Endothelial cell (in vitro differentiated cells): ENCODE measurements at regions not wholly inside any gene's neighbourhood (a gene's known extent, or its start where the extent isn't known, plus 50 kb on each side); places are given as distances from the start of the nearest gene placed in this dataset.

Source experiments
- DNase-seq: peaks from one replicate; pipeline ENCODE4 v3.0.0; 2021; ENCODE audit warnings: low spot score
- H3K27ac Mint-ChIP-seq: one replicate; pipeline ENCODE4 v1.8.0; 2021; ENCODE audit warnings: mixed read lengths, inconsistent platforms; ENCODE audit not compliant: unreplicated experiment
- H3K27me3 Mint-ChIP-seq: one replicate; pipeline ENCODE4 v1.8.0; 2021; ENCODE audit warnings: mild to moderate bottlenecking, moderate library complexity, mixed read lengths, inconsistent platforms; ENCODE audit not compliant: unreplicated experiment
- H3K36me3 Mint-ChIP-seq: one replicate; pipeline ENCODE4 v1.8.0; 2021; ENCODE audit warnings: mild to moderate bottlenecking, low read depth, mixed read lengths, inconsistent platforms; ENCODE audit not compliant: unreplicated experiment
- H3K4me1 Mint-ChIP-seq: one replicate; pipeline ENCODE4 v1.8.0; 2021; ENCODE audit warnings: mild to moderate bottlenecking, mixed read lengths, inconsistent platforms; ENCODE audit not compliant: unreplicated experiment
- H3K4me3 Mint-ChIP-seq: one replicate; pipeline ENCODE4 v1.8.0; 2021; ENCODE audit warnings: mild to moderate bottlenecking, mixed read lengths, inconsistent platforms; ENCODE audit not compliant: unreplicated experiment
- H3K9me3 Mint-ChIP-seq: one replicate; pipeline ENCODE4 v1.8.0; 2021; ENCODE audit warnings: mixed read lengths, inconsistent platforms; ENCODE audit not compliant: unreplicated experiment
- TF ChIP-seq, protein P1 (sequence below): fragments of 200-600 bp; sonication (generic); IDR thresholded peaks from one replicate; pipeline ENCODE4 v1.5.0; 2021; ENCODE audit warnings: antibody characterized with exemption; ENCODE audit not compliant: unreplicated experiment

- H3K4me1 Mint-ChIP-seq = peaks cover 6% of the 10 kb centered on the region
- H3K27me3 Mint-ChIP-seq = no peaks in the 10 kb centered on the region
- H3K36me3 Mint-ChIP-seq = no peaks in the 10 kb centered on the region
- H3K4me3 Mint-ChIP-seq = no peak overlapping the region
- no peak overlapping the region for H3K27ac Mint-ChIP-seq
- H3K9me3 Mint-ChIP-seq = no peaks in the 10 kb centered on the region
- DNase-seq = no peak
- TF ChIP-seq, protein P1, sequence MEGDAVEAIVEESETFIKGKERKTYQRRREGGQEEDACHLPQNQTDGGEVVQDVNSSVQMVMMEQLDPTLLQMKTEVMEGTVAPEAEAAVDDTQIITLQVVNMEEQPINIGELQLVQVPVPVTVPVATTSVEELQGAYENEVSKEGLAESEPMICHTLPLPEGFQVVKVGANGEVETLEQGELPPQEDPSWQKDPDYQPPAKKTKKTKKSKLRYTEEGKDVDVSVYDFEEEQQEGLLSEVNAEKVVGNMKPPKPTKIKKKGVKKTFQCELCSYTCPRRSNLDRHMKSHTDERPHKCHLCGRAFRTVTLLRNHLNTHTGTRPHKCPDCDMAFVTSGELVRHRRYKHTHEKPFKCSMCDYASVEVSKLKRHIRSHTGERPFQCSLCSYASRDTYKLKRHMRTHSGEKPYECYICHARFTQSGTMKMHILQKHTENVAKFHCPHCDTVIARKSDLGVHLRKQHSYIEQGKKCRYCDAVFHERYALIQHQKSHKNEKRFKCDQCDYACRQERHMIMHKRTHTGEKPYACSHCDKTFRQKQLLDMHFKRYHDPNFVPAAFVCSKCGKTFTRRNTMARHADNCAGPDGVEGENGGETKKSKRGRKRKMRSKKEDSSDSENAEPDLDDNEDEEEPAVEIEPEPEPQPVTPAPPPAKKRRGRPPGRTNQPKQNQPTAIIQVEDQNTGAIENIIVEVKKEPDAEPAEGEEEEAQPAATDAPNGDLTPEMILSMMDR = no peak
Measured at GRCh38 chr9:26260238-26260637, 582.0 kb upstream of the TUSC1 start.

DNA sequence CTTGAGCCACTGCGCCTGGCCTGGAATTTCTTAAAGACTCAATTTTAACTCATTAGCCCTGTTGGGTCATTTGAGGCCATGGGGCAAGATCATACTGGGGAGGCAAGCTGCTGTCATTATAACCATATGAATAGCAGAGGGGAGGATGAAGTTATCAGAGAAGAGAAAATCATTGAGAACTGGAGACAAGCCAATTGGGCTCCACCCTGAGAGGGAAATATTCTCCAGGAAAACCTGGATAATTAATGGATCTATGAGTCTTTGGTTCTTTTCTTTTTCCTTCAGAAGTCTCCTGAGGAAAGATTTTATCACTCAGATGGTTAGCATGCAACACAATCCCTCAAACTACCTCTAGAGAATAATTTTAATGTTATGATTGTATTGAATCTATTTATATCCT, 569.6 kb upstream of the TUSC1 start:
- Mint-ChIP-seq H3K27ac (no peak overlapping the region), H3K27me3 (peaks cover 1% of the 10 kb centered on the region), H3K9me3 (no peaks in the 10 kb centered on the region), H3K36me3 (peaks cover 3% of the 10 kb centered on the region), H3K4me1 (no peaks in the 10 kb centered on the region), H3K4me3 (no peak overlapping the region)
- TF ChIP-seq, protein P1 = no peak
- DNase-seq = no peak

DNA sequence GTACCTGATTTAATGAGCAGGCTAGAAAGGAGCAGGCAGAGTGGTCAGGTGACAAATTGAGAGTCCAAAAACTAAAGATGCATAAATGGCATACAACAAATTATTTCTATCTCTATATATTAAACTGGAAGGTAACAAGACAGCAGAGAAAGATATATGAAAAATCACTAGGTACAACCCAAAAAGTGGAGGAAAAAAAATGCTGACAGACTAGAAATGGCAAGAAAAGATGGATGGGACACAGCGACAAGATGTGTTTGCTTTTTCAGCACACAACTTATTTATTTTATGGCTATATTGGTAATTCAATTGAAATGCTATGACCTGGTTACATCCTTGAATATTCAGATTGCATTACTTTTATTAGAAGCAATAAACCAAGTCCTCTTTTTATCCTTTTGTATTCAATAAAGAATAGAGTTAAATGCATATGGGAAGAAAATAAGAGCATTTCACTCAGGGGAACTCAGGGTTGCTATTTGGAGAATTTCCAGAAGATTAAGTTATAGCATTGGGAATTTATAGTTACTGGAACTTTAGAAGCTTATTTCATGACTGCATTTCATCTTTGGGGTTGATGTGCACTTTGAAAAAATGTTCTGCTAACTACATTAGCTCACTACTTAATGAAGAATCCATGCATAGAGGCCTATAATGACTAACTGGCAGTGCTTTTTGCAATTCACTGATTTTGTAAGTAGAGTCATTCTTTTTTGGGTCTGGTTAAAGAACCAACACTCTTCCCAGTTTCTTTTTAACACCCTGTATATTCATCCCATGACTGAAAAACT, 566.6 kb upstream of the TUSC1 start:
- TF ChIP-seq, protein P1 = no peak
- H3K27me3 Mint-ChIP-seq = peaks cover 1% of the 10 kb centered on the region
- peaks cover 3% of the 10 kb centered on the region for H3K36me3 Mint-ChIP-seq
- DNase-seq = no peak
- no peak overlapping the region for H3K4me3 Mint-ChIP-seq
- no peak overlapping the region for H3K27ac Mint-ChIP-seq
- no peaks in the 10 kb centered on the region for H3K4me1 Mint-ChIP-seq
- no peaks in the 10 kb centered on the region for H3K9me3 Mint-ChIP-seq

GRCh38 chr9:26243726-26244125, 565.5 kb upstream of the TUSC1 start:
- TF ChIP-seq, protein P1 = no peak
- H3K4me3 Mint-ChIP-seq = no peak overlapping the region
- no peaks in the 10 kb centered on the region for H3K36me3 Mint-ChIP-seq
- no peak for DNase-seq
- peaks cover under 1% of the 10 kb centered on the region for H3K27me3 Mint-ChIP-seq
- no peak overlapping the region for H3K27ac Mint-ChIP-seq
- H3K4me1 Mint-ChIP-seq = no peaks in the 10 kb centered on the region
- H3K9me3 Mint-ChIP-seq = no peaks in the 10 kb centered on the region

DNA sequence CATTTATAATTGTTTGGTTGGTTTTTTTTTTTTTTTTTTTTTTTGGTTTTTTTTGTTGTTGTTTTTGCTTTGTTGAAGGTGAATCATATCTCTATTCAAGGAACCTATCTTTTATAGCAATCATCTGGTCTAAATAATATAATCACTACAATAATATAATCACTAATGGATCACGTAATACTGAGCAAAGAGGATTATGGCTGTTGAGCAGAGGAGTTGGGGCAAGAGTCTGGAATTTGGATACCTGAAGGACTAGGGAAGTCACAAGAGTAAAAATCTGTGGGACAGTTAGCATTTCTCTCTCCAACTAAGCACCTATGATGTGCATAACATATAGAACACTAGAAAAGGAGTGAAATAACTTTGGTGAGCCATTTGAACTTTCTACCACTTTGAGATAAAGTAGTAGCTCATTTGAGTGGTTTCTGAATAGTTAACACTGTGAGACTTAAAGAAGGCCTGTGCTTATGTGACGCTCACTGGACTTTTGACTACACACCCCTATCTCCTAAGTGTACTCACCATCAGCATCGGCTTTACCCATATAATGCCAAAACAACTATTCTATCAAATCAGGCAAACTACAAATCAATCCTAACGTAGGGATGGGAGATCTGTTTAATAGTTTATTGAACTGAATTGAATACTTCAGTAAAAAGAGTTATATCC, 564.9 kb upstream of the TUSC1 start:
- no peak overlapping the region for H3K27ac Mint-ChIP-seq
- no peaks in the 10 kb centered on the region for H3K9me3 Mint-ChIP-seq
- H3K4me3 Mint-ChIP-seq = no peak overlapping the region
- no peaks in the 10 kb centered on the region for H3K4me1 Mint-ChIP-seq
- no peaks in the 10 kb centered on the region for H3K36me3 Mint-ChIP-seq
- TF ChIP-seq, protein P1 = no peak
- H3K27me3 Mint-ChIP-seq = no peaks in the 10 kb centered on the region
- no peak for DNase-seq
